A673 (cell line): ENCODE measurements at regions not wholly inside any gene's neighbourhood (a gene's known extent, or its start where the extent isn't known, plus 50 kb on each side); places are given as distances from the start of the nearest gene placed in this dataset.

Experiments used
- BruUV-seq: library from RNA; stranded (reverse); fragments of 400-500 nt; replicated peaks from 2 replicates; lab custom pipeline; 2021; lab: Mats Ljungman, UMichigan
- CTCF ChIA-PET: fragments of 300-600 bp; sonication (Branson Sonifier 250); formaldehyde crosslinking; loops from one replicate; lab custom pipeline; 2022; ENCODE audit warnings: antibody characterized with exemption; lab: Charles Lee
- POLR2A ChIA-PET: fragments of 300-600 bp; sonication (Branson Sonifier 250); formaldehyde crosslinking; loops from one replicate; lab custom pipeline; 2022; ENCODE audit warnings: antibody characterized with exemption; ENCODE audit not compliant: low non-redundant PET; lab: Charles Lee
- DNase-seq: peaks from one replicate; pipeline ENCODE4 v3.0.0-alpha.2; 2015; ENCODE audit warnings: low spot score
- H3K27ac ChIP-seq: fragments of 200-600 bp; sonication (generic); 2 replicates; pipeline ENCODE4 v1.5.1; 2016; ENCODE audit warnings: mixed run types, low read depth, mild to moderate bottlenecking, mixed read lengths, antibody characterized with exemption, low read length; ENCODE audit not compliant: poor library complexity, severe bottlenecking
- H3K27me3 ChIP-seq: fragments of 200-600 bp; sonication (generic); replicated peaks from 2 replicates; pipeline ENCODE4 v1.6.1; 2017; ENCODE audit warnings: mixed run types, low read depth, mild to moderate bottlenecking, mixed read lengths, antibody characterized with exemption, low read length; ENCODE audit not compliant: insufficient read depth, poor library complexity
- H3K36me3 ChIP-seq: fragments of 200-600 bp; sonication (generic); 2 replicates; pipeline ENCODE4 v1.6.1; 2016; ENCODE audit warnings: mixed run types, mild to moderate bottlenecking, mixed read lengths, antibody characterized with exemption, low read length; ENCODE audit not compliant: insufficient read depth, poor library complexity, severe bottlenecking
- H3K4me1 ChIP-seq: fragments of 200-600 bp; sonication (generic); 2 replicates; pipeline ENCODE4 v1.6.1; 2017; ENCODE audit warnings: mixed run types, mild to moderate bottlenecking, mixed read lengths, antibody characterized with exemption, low read length; ENCODE audit not compliant: insufficient read depth, poor library complexity, severe bottlenecking
- H3K4me3 ChIP-seq: fragments of 200-600 bp; sonication (generic); 2 replicates; pipeline ENCODE4 v1.5.1; 2016; ENCODE audit warnings: low read depth, mixed run types, mild to moderate bottlenecking, mixed read lengths, low read length; ENCODE audit not compliant: poor library complexity, severe bottlenecking
- H3K9me3 ChIP-seq: fragments of 200-600 bp; sonication (generic); 2 replicates; pipeline ENCODE4 v1.6.1; 2016; ENCODE audit warnings: mixed run types, low read depth, mild to moderate bottlenecking, mixed read lengths, antibody characterized with exemption, low read length; ENCODE audit not compliant: poor library complexity, severe bottlenecking
- CTCF ChIP-seq: fragments of 300-800, 200-600 bp; sonication (generic); conservative IDR thresholded peaks from 2 replicates; pipeline ENCODE4 v1.5.1; 2017; ENCODE audit warnings: low read depth, mild to moderate bottlenecking, antibody characterized with exemption, low read length, moderate library complexity, mixed read lengths
- EZH2 ChIP-seq: fragments of 200-600 bp; sonication (generic); IDR thresholded peaks from 2 replicates; pipeline ENCODE4 v1.6.1; 2017; ENCODE audit warnings: borderline replicate concordance, low read depth, mild to moderate bottlenecking, mixed read lengths, antibody characterized with exemption, low read length; ENCODE audit not compliant: poor library complexity, severe bottlenecking
- intact Hi-C: fragments of 100-400 bp; cut with micrococcal nuclease; formaldehyde crosslinking; loops from one replicate; pipeline ENCODE4 v1.10.0; 2022; ENCODE audit not compliant: unreplicated experiment

- no peak for DNase-seq
- Histone ChIP-seq H3K36me3 (no peaks in the 10 kb centered on the region), H3K4me3 (no peak overlapping the region), H3K27ac (no peak overlapping the region), H3K9me3 (no peaks in the 10 kb centered on the region), H3K27me3 (no peaks in the 10 kb centered on the region), H3K4me1 (no peaks in the 10 kb centered on the region)
- POLR2A ChIA-PET, result no interaction called here
- TF ChIP-seq EZH2 (no peak), CTCF (no peak)
- intact Hi-C loops, result no loop called here
- CTCF ChIA-PET, result no interaction called here
- no TSS peak for BruUV-seq
Measured at GRCh38 chr6:21441386-21441785, 152.2 kb upstream of the SOX4 start.

GRCh38 chr6:21442874-21443273 is 150.7 kb upstream of the SOX4 start:
- no peaks in the 10 kb centered on the region for H3K4me1 ChIP-seq
- H3K36me3 ChIP-seq, result no peaks in the 10 kb centered on the region
- no peak overlapping the region for H3K4me3 ChIP-seq
- H3K9me3 ChIP-seq, result no peaks in the 10 kb centered on the region
- no peaks in the 10 kb centered on the region for H3K27me3 ChIP-seq
- intact Hi-C loops, result no loop called here
- CTCF ChIA-PET, result no interaction called here
- POLR2A ChIA-PET, result no interaction called here
- no peak for DNase-seq
- TF ChIP-seq CTCF (no peak), EZH2 (no peak)
- no TSS peak for BruUV-seq
- no peak overlapping the region for H3K27ac ChIP-seq

DNA sequence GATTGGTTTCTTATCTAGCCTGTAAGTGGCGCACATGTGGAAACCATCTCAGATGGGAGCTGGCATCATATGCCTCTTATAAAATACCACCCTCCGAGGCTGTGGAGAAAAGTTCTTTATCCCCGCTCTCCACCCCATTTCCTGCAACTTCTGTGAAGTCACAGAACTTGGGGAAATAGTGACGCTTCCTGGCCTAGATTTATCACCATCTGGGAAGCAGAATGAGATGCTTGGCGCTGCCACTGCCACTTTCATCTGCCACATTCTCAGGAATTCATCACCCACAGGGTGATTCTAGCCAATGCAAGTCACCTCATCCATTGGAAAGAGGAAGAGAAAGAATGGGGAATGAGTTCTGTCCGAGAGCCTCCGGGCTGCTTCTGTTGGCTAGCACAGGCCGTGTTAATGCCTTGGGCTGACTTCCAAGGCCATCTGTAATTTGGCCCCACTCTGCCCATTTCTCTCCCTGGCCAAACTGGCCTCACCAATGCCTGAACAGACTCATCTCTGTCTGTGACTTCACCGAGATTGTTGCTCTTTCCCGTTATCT is 148.8 kb upstream of the SOX4 start:
- Histone ChIP-seq H3K36me3 (no peaks in the 10 kb centered on the region), H3K4me3 (no peak overlapping the region), H3K27me3 (no peaks in the 10 kb centered on the region), H3K9me3 (no peaks in the 10 kb centered on the region), H3K4me1 (no peaks in the 10 kb centered on the region), H3K27ac (no peak overlapping the region)
- BruUV-seq, result no TSS peak
- intact Hi-C loops, result no loop called here
- TF ChIP-seq EZH2 (no peak), CTCF (no peak)
- CTCF ChIA-PET, result no interaction called here
- DNase-seq, result peak; percentile 36
- POLR2A ChIA-PET, result no interaction called here
